A549 (cell line): ENCODE measurements at regions not wholly inside any gene's neighbourhood (a gene's known extent, or its start where the extent isn't known, plus 50 kb on each side); places are given as distances from the start of the nearest gene placed in this dataset.
"Not testable (repeated sequence)": the region's sequence is repeated elsewhere in the genome, so short reads cannot be mapped to it uniquely, and the experiment has no call there.

Source experiments
- MAX ChIP-seq: IDR thresholded peaks from 2 replicates; pipeline ENCODE4 v1.6.1; 2012
- MYC ChIP-seq: IDR thresholded peaks from 2 replicates; pipeline ENCODE4 v1.6.1; 2012; ENCODE audit warnings: mild to moderate bottlenecking, inconsistent platforms, low read length, improper control_type of control experiment, borderline replicate concordance

GRCh38 chr18:14973421-14973820 is 225.4 kb downstream of the ANKRD30B start:
- TF ChIP-seq MAX, MYC: not testable (repeated sequence)
